GM10266 (cell line): ENCODE measurements at regions not wholly inside any gene's neighbourhood (a gene's known extent, or its start where the extent isn't known, plus 50 kb on each side); places are given as distances from the start of the nearest gene placed in this dataset.
"Not testable (repeated sequence)": the region's sequence is repeated elsewhere in the genome, so short reads cannot be mapped to it uniquely, and the experiment has no call there.

Experiments used
- DNase-seq: peaks from one replicate; pipeline ENCODE4 v3.0.0; 2012; ENCODE audit errors: extremely low spot score
- TF ChIP-seq, protein P1 (sequence below): IDR thresholded peaks from 2 replicates; pipeline ENCODE4 v1.5.1; 2012; ENCODE audit warnings: mild to moderate bottlenecking, low read depth; ENCODE audit not compliant: control insufficient read depth, insufficient read depth; ENCODE audit errors: missing control alignments

DNA sequence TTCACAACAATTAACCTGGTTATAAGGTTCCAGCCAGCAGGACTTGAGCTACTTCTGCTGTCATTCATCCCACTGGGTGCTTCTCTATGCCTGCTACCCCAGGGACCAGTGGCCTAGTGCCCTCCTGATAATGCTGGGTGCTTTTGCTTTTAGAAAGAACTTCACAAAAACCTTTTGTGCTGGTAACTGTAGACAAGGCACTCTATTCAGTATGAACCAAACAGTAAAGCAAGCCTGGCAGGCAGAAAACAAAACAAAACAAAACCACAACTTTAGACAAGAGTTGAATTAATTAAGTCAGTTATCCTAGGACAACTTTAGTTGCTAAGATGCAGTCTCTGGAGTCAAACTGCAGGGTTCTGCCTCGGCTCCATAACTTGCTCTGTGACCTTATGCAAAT, 61.9 kb upstream of the ADGRL2 start:
- DNase-seq = no peak
- TF ChIP-seq, protein P1, sequence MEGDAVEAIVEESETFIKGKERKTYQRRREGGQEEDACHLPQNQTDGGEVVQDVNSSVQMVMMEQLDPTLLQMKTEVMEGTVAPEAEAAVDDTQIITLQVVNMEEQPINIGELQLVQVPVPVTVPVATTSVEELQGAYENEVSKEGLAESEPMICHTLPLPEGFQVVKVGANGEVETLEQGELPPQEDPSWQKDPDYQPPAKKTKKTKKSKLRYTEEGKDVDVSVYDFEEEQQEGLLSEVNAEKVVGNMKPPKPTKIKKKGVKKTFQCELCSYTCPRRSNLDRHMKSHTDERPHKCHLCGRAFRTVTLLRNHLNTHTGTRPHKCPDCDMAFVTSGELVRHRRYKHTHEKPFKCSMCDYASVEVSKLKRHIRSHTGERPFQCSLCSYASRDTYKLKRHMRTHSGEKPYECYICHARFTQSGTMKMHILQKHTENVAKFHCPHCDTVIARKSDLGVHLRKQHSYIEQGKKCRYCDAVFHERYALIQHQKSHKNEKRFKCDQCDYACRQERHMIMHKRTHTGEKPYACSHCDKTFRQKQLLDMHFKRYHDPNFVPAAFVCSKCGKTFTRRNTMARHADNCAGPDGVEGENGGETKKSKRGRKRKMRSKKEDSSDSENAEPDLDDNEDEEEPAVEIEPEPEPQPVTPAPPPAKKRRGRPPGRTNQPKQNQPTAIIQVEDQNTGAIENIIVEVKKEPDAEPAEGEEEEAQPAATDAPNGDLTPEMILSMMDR = no peak

- no peak for DNase-seq
- TF ChIP-seq, protein P1 = no peak
Observed at GRCh38 chr1:81733480-81733879, 67.3 kb upstream of the ADGRL2 start.

- DNase-seq = no peak
- TF ChIP-seq, protein P1 = no peak
Observed at GRCh38 chr1:81731989-81732388, 68.7 kb upstream of the ADGRL2 start.

DNA sequence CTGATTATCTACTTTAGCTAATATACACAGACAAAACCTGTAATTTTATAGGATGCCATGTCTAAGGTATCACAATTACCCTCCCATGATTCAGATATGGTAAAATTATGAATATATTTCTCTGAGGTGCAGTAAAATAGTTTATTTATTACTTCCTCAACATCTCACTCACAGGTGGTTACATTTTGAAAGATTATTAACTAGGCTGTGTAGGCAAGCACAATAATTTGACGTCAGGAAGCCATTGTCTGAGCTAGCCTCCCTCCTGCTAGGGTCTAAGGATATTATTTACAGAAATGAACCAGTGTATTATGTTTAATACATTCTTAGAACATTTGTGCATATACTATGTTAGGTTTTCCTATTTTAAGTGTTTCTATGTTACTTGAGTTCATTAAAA, 69.9 kb upstream of the ADGRL2 start:
- TF ChIP-seq, protein P1 = no peak
- DNase-seq = no peak

DNA sequence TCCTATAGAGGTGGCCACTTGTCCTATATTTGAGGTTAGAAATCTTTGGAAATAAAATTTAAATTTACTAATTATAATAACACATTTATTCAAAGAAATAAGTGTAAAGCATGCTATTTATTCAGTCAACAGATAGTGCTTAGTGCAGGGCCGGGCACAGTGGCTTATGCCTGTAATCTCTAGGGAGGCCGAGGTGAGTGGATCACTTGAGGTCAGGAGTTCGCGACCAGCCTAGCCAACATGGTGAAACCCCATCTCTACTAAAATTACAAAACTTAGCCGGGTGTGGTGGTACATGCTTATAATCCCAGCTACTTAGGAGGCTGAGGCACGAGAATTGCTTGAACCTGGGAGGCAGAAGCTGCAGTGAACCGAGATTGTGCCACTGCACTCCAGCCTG, 70.4 kb upstream of the ADGRL2 start:
- not testable (repeated sequence) for DNase-seq

DNA sequence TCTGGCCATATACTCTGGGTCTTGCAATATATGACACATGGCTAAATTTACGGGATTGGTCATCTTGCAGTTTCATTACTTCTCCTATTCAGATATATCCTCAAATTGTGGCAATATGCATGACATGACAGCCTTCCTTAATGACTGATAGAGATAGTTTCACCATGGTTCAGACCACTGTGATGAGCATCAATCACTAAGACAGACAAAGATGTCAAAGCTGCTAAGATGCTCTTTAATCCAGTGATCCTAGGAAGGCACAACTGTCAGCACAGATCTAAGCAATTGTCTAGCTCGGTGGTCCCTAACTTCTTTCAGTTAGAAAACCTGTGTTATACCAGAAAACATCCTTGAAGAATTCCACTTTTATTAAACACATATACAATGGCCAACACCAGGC, 70.9 kb upstream of the ADGRL2 start:
- DNase-seq = no peak
- TF ChIP-seq, protein P1 = no peak

- TF ChIP-seq, protein P1 = no peak
- DNase-seq = no peak
Observed at GRCh38 chr1:81729239-81729638, 71.5 kb upstream of the ADGRL2 start.

DNA sequence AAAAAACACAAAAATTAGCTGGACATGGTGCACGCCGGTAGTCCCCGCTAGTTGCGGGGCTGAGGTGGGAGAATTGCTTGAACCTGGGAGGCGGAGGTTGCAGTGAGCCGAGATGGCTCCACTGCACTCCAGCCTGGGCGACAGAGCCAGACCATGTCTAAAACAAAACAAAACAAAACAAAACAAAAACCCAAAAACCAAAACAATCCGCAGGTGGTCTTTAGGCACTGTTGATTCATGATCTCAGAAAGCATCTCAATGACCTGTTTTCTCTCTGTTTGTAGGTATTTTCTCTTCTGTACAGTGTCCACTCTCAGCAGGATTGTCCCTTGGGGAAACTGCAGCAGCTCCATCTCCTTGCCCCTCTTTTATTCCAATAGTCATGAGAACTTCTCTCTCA, 74.9 kb upstream of the ADGRL2 start:
- TF ChIP-seq, protein P1 = no peak

GRCh38 chr1:81722631-81723328, 78.0 kb upstream of the ADGRL2 start:
- DNase-seq = not testable (repeated sequence)

More for the DNA sequence above, 74.9 kb upstream of the ADGRL2 start:
- no peak for DNase-seq

- DNase-seq = not testable (repeated sequence)
Observed at GRCh38 chr1:81720256-81720655, 80.5 kb upstream of the ADGRL2 start.
